ENCODE measurements at regions not wholly inside any gene's neighbourhood (a gene's known extent, or its start where the extent isn't known, plus 50 kb on each side); places are given as distances from the start of the nearest gene placed in this dataset.

GRCh38 chr9:686321-686813 is 155.1 kb upstream of the DMRT1 start:
- TF ChIP-seq NRF1 (IDR thresholded peaks at IDR 0.05; ENCODE audit: low read depth, low read length) (no peak), POLR2AphosphoS5 (IDR thresholded peaks at IDR 0.05; ENCODE audit: low read depth, low read length) (no peak), CTCF (IDR thresholded peaks at IDR 0.05; ENCODE audit: control extremely low read depth in 1 of 3, insufficient read depth in 1 of 3, low read depth in 1 of 3, low read length in 3 of 3) (no peak), YY1 (IDR thresholded peaks at IDR 0.05; ENCODE audit: low read depth, low read length) (no peak), EZH2 (IDR thresholded peaks at IDR 0.05; ENCODE audit: low read depth, low read length, severe bottlenecking) (no peak), ATF2 (IDR thresholded peaks at IDR 0.05; ENCODE audit: low read length) (no peak), USF2 (IDR thresholded peaks at IDR 0.05; ENCODE audit: low read length) (no peak), TBP (IDR thresholded peaks at IDR 0.05; ENCODE audit: low read depth, low read length) (no peak), RFX5 (IDR thresholded peaks at IDR 0.05; ENCODE audit: borderline replicate concordance, low read depth, low read length) (no peak), ATF3 (IDR thresholded peaks at IDR 0.05; ENCODE audit: insufficient read depth, low read depth, low read length) (no peak)

Data from H1 (cell line).